DND-41 (cell line): ENCODE measurements at regions not wholly inside any gene's neighbourhood (a gene's known extent, or its start where the extent isn't known, plus 50 kb on each side); places are given as distances from the start of the nearest gene placed in this dataset.

Experiments used
- ATAC-seq: fragments of 200-7000 bp; cut with Tn5 transposase; 3 replicates; pipeline ENCODE4 v1.9.1; 2021; ENCODE audit warnings: low read depth; ENCODE audit not compliant: insufficient read depth
- DNase-seq: peaks from one replicate; pipeline ENCODE4 v3.0.0-alpha.2; 2020
- H2AFZ ChIP-seq: 2 replicates; pipeline ENCODE4 v1.6.0; 2012; ENCODE audit warnings: low read depth, low read length
- H3K27ac ChIP-seq: 2 replicates; pipeline ENCODE4 v1.5.1; 2012; ENCODE audit warnings: low read length, inconsistent platforms
- H3K27me3 ChIP-seq: fragments of 200-600 bp; sonication (generic); 2 replicates; pipeline ENCODE4 v1.6.0; 2012; ENCODE audit warnings: low read length, mild to moderate bottlenecking, inconsistent platforms; ENCODE audit not compliant: insufficient read depth, poor library complexity
- H3K36me3 ChIP-seq: 2 replicates; pipeline ENCODE4 v1.5.1; 2012; ENCODE audit warnings: low read length, inconsistent platforms; ENCODE audit not compliant: insufficient read depth
- H3K4me1 ChIP-seq: 2 replicates; pipeline ENCODE4 v1.5.1; 2012; ENCODE audit warnings: mild to moderate bottlenecking, low read length; ENCODE audit not compliant: insufficient read depth
- H3K4me2 ChIP-seq: 2 replicates; pipeline ENCODE4 v1.6.0; 2012; ENCODE audit warnings: mild to moderate bottlenecking, moderate library complexity, low read length, inconsistent platforms; ENCODE audit not compliant: insufficient read depth
- H3K4me3 ChIP-seq, 2 experiments: fragments of 200-600 bp in 1 of 2; shearing (Covaris generic) in 1 of 2; 2 replicates each; pipeline ENCODE4 v1.5.1; 2012 to 2016; ENCODE audit warnings: inconsistent platforms in 2 of 2, low read length in 2 of 2, mild to moderate bottlenecking in 2 of 2, low read depth in 1 of 2, moderate library complexity in 1 of 2
- H3K79me2 ChIP-seq: 2 replicates; pipeline ENCODE4 v1.6.0; 2012; ENCODE audit warnings: low read length, inconsistent platforms; ENCODE audit not compliant: insufficient read depth
- H3K9ac ChIP-seq: 2 replicates; pipeline ENCODE4 v1.6.0; 2012; ENCODE audit warnings: low read depth, mild to moderate bottlenecking, inconsistent platforms, low read length, moderate library complexity
- H3K9me3 ChIP-seq: 2 replicates; pipeline ENCODE4 v1.5.1; 2012; ENCODE audit warnings: low read length, moderate library complexity, mild to moderate bottlenecking, inconsistent platforms; ENCODE audit not compliant: insufficient read depth, severe bottlenecking
- H4K20me1 ChIP-seq: 2 replicates; pipeline ENCODE4 v1.6.0; 2012; ENCODE audit warnings: low read length; ENCODE audit not compliant: insufficient read depth
- CTCF ChIP-seq: IDR thresholded peaks from 2 replicates; pipeline ENCODE4 v1.5.1; 2012; ENCODE audit warnings: borderline replicate concordance, low read length, moderate library complexity, mild to moderate bottlenecking; ENCODE audit not compliant: poor library complexity, severe bottlenecking; ENCODE audit errors: extremely low read depth
- EZH2 ChIP-seq: IDR thresholded peaks from 3 replicates; pipeline ENCODE4 v1.6.1; 2012; ENCODE audit warnings: borderline replicate concordance, low read depth, mild to moderate bottlenecking, moderate library complexity, low read length, inconsistent platforms; ENCODE audit not compliant: severe bottlenecking

- Histone ChIP-seq H2AFZ (no peak overlapping the region), H3K4me1 (no peaks in the 10 kb centered on the region), H4K20me1 (no peaks in the 10 kb centered on the region), H3K27me3 (no peaks in the 10 kb centered on the region), H3K4me2 (no peak overlapping the region), H3K9me3 (no peaks in the 10 kb centered on the region), H3K27ac (no peak overlapping the region), H3K79me2 (no peaks in the 10 kb centered on the region), H3K4me3 (no peak overlapping the region), H3K36me3 (no peaks in the 10 kb centered on the region), H3K9ac (no peak overlapping the region)
- ATAC-seq (no peak), DNase-seq (no peak)
- TF ChIP-seq EZH2 (no peak), CTCF (no peak)
Measured at GRCh38 chr14:25988536-25988935, 609.3 kb downstream of the NOVA1 start.

- H3K4me2 ChIP-seq, result no peak overlapping the region
- no peak overlapping the region for H2AFZ ChIP-seq
- H3K4me3 ChIP-seq, result no peak overlapping the region
- DNase-seq (no peak), ATAC-seq (no peak)
- no peak overlapping the region for H3K27ac ChIP-seq
- H3K36me3 ChIP-seq, result no peaks in the 10 kb centered on the region
- no peak for TF ChIP-seq EZH2
- TF ChIP-seq CTCF, result no peak
- no peaks in the 10 kb centered on the region for H4K20me1 ChIP-seq
- no peak overlapping the region for H3K9ac ChIP-seq
- no peaks in the 10 kb centered on the region for H3K9me3 ChIP-seq
- H3K4me1 ChIP-seq, result no peaks in the 10 kb centered on the region
- no peaks in the 10 kb centered on the region for H3K79me2 ChIP-seq
- H3K27me3 ChIP-seq, result no peaks in the 10 kb centered on the region
Measured at GRCh38 chr14:25955772-25956171, 642.1 kb downstream of the NOVA1 start.

GRCh38 chr14:25953532-25954139 is 644.2 kb downstream of the NOVA1 start:
- no peaks in the 10 kb centered on the region for H3K4me1 ChIP-seq
- H3K36me3 ChIP-seq, result no peaks in the 10 kb centered on the region
- H3K79me2 ChIP-seq, result no peaks in the 10 kb centered on the region
- H3K27me3 ChIP-seq, result no peaks in the 10 kb centered on the region
- TF ChIP-seq EZH2 (no peak), CTCF (no peak)
- DNase-seq (no peak), ATAC-seq (no peak)
- H3K9me3 ChIP-seq, result no peaks in the 10 kb centered on the region
- no peak overlapping the region for H2AFZ ChIP-seq
- no peak overlapping the region for H3K4me2 ChIP-seq
- H3K9ac ChIP-seq, result no peak overlapping the region
- no peak overlapping the region for H3K4me3 ChIP-seq
- no peak overlapping the region for H3K27ac ChIP-seq
- no peaks in the 10 kb centered on the region for H4K20me1 ChIP-seq
